ENCODE measurements at regions not wholly inside any gene's neighbourhood (a gene's known extent, or its start where the extent isn't known, plus 50 kb on each side); places are given as distances from the start of the nearest gene placed in this dataset.

DNA sequence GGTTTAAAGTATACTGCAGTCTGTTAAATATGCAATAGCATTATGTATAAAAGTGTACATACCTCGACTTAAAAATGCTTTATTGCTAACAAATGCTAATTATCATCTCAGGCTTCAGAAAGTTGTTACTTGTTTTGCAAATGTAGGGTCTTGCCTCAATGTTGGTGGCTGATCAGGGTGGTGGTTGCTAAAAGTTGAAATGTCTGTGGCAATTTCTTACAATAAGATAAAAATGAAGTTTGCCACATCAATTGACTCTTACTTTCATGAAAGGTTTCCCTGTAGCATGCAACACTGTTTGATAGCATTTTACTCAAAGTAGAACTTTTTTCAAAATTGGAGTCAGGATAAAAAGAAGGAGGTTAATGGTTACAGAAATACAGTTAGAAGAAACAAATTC lies 407.7 kb upstream of the OR4E1 start:
- no peak for TF ChIP-seq CTCF (IDR thresholded peaks at IDR 0.05)
- no peak for TF ChIP-seq POLR2A (IDR thresholded peaks at IDR 0.05)

Measured in upper lobe of left lung (tissue), 4 donors.